Smooth muscle cell (in vitro differentiated cells): ENCODE measurements at regions not wholly inside any gene's neighbourhood (a gene's known extent, or its start where the extent isn't known, plus 50 kb on each side); places are given as distances from the start of the nearest gene placed in this dataset.
A peak's percentile ranks its signal among the peaks of the same experiment; 100 is the strongest.

Source experiments
- DNase-seq: peaks from one replicate; lab custom pipeline; 2025; ENCODE audit not compliant: unreplicated experiment; lab: John Stamatoyannopoulos, UW
- H2AFZ ChIP-seq: fragments of 200-600 bp; sonication (generic); 2 replicates; pipeline ENCODE4 v1.6.0; 2016; ENCODE audit warnings: antibody characterized with exemption, low read depth, mild to moderate bottlenecking
- H3F3A ChIP-seq: fragments of 200-600 bp; sonication (generic); 2 replicates; pipeline ENCODE4 v1.6.0; 2017; ENCODE audit warnings: antibody characterized with exemption, low read depth
- H3K27ac ChIP-seq: fragments of 200-600 bp; sonication (generic); 2 replicates; pipeline ENCODE4 v1.5.1; 2016; ENCODE audit warnings: low read depth, mild to moderate bottlenecking
- H3K27me3 ChIP-seq: fragments of 200-600 bp; sonication (generic); 2 replicates; pipeline ENCODE4 v1.6.1; 2016; ENCODE audit warnings: low read depth, mild to moderate bottlenecking
- H3K36me3 ChIP-seq: fragments of 200-600 bp; sonication (generic); 2 replicates; pipeline ENCODE4 v1.5.1; 2016; ENCODE audit warnings: low read depth
- H3K4me1 ChIP-seq: fragments of 200-600 bp; sonication (generic); 2 replicates; pipeline ENCODE4 v1.5.1; 2016; ENCODE audit warnings: low read depth
- H3K4me2 ChIP-seq: fragments of 200-600 bp; sonication (generic); 2 replicates; pipeline ENCODE4 v1.6.0; 2016; ENCODE audit warnings: mild to moderate bottlenecking
- H3K4me3 ChIP-seq: fragments of 200-600 bp; sonication (generic); 2 replicates; pipeline ENCODE4 v1.5.1; 2016; ENCODE audit warnings: mild to moderate bottlenecking
- H3K79me2 ChIP-seq: fragments of 200-600 bp; sonication (generic); 2 replicates; pipeline ENCODE4 v1.6.0; 2016; ENCODE audit warnings: low read depth, mild to moderate bottlenecking
- H3K9ac ChIP-seq: fragments of 200-600 bp; sonication (generic); 2 replicates; pipeline ENCODE4 v1.6.0; 2016; ENCODE audit warnings: low read depth
- H3K9me3 ChIP-seq: fragments of 200-600 bp; sonication (generic); replicated peaks from 2 replicates; pipeline ENCODE4 v1.5.1; 2016; ENCODE audit warnings: low read depth
- H4K20me1 ChIP-seq: fragments of 200-600 bp; sonication (generic); 2 replicates; pipeline ENCODE4 v1.6.0; 2016; ENCODE audit warnings: low read depth
- WGBS: methylation state at CpG from one replicate; pipeline ENCODE4 v1.1.7; 2016; ENCODE audit warnings: low lambda C conversion rate; 5-methylcytosine and 5-hydroxymethylcytosine counted together
- TF ChIP-seq, protein P1 (sequence below): fragments of 200-600 bp; sonication (generic); IDR thresholded peaks from 2 replicates; pipeline ENCODE4 v1.5.1; 2017; ENCODE audit warnings: borderline replicate concordance, mild to moderate bottlenecking, antibody characterized with exemption; ENCODE audit not compliant: insufficient read depth, poor library complexity, severe bottlenecking

DNA sequence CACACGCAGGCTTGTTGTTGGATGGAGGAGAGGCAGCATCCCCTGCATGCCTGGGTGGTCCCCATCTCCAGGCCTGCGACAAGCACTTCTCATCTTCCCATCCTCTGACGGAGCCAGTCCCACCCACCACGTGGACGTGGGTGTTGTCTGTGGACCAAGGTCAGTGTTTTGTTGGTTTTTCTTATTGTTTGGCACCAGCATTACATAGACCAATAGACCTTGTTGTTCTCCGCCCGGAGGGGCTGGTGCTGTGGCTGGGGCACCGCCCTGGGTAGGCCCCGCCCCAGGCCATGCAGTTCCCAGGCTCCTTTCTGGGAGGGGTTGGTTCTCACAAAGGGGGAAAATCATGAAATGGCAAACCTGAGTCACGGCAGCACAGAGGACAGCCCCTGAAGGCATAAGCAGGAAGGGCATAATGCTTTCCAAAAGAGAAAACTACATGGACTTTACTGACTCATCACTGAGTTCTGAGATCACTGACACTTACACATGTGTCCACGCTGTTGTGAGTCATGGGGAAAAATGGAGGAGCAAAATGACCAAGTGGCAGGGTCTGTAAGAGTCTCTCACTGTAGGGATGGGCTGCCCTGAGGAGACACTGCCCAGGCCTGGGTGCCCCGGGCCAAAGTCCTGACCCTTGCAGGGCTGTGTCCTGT, 90.8 kb downstream of the THBS2 start:
- H3K9me3 ChIP-seq = no peaks in the 10 kb centered on the region
- H4K20me1 ChIP-seq = no peaks in the 10 kb centered on the region
- H3K79me2 ChIP-seq = no peaks in the 10 kb centered on the region
- no peak overlapping the region for H3K4me3 ChIP-seq
- H2AFZ ChIP-seq = no peak overlapping the region
- no peak for DNase-seq
- WGBS = 72% methylated on average over 12 of the region's 12 CpGs
- peak overlapping the region; percentile 29 for H3K4me2 ChIP-seq
- peak overlapping the region; percentile 49 for H3K9ac ChIP-seq
- H3K27me3 ChIP-seq = no peaks in the 10 kb centered on the region
- peak overlapping the region; percentile 69 for H3K27ac ChIP-seq
- H3K4me1 ChIP-seq = no peaks in the 10 kb centered on the region
- TF ChIP-seq, protein P1, sequence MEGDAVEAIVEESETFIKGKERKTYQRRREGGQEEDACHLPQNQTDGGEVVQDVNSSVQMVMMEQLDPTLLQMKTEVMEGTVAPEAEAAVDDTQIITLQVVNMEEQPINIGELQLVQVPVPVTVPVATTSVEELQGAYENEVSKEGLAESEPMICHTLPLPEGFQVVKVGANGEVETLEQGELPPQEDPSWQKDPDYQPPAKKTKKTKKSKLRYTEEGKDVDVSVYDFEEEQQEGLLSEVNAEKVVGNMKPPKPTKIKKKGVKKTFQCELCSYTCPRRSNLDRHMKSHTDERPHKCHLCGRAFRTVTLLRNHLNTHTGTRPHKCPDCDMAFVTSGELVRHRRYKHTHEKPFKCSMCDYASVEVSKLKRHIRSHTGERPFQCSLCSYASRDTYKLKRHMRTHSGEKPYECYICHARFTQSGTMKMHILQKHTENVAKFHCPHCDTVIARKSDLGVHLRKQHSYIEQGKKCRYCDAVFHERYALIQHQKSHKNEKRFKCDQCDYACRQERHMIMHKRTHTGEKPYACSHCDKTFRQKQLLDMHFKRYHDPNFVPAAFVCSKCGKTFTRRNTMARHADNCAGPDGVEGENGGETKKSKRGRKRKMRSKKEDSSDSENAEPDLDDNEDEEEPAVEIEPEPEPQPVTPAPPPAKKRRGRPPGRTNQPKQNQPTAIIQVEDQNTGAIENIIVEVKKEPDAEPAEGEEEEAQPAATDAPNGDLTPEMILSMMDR = no peak
- H3K36me3 ChIP-seq = no peaks in the 10 kb centered on the region
- peaks cover 3% of the 10 kb centered on the region for H3F3A ChIP-seq

DNA sequence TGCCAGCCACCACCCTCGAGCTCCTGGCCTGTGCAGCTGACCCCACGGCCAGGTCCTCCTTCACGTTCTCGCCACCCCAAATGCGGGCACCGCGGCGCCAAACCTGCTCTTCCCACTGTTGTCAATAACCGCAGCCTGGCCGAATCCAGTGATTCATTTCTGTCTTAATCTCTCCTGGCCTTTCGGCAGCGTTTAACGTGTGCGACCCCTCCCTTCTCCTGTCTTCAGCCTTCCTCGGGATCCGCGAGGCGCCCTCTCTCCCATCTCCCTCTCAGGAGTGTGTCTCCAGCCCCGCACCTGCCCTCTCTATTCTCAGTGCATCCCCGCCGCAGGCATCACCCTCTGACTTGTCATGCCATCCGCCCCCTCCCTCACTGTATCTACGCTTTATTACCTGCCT, 91.4 kb downstream of the THBS2 start:
- H2AFZ ChIP-seq = no peak overlapping the region
- no peaks in the 10 kb centered on the region for H3K27me3 ChIP-seq
- peak overlapping the region; percentile 69 for H3K27ac ChIP-seq
- DNase-seq = no peak
- no peaks in the 10 kb centered on the region for H3K79me2 ChIP-seq
- 94% methylated on average over 23 of the region's 23 CpGs for WGBS
- no peaks in the 10 kb centered on the region for H3K4me1 ChIP-seq
- TF ChIP-seq, protein P1 = no peak
- H3K9me3 ChIP-seq = no peaks in the 10 kb centered on the region
- H3K36me3 ChIP-seq = no peaks in the 10 kb centered on the region
- peak overlapping the region; percentile 29 for H3K4me2 ChIP-seq
- H3K9ac ChIP-seq = peak overlapping the region; percentile 49
- no peaks in the 10 kb centered on the region for H4K20me1 ChIP-seq
- H3K4me3 ChIP-seq = no peak overlapping the region
- peaks cover 3% of the 10 kb centered on the region for H3F3A ChIP-seq

DNA sequence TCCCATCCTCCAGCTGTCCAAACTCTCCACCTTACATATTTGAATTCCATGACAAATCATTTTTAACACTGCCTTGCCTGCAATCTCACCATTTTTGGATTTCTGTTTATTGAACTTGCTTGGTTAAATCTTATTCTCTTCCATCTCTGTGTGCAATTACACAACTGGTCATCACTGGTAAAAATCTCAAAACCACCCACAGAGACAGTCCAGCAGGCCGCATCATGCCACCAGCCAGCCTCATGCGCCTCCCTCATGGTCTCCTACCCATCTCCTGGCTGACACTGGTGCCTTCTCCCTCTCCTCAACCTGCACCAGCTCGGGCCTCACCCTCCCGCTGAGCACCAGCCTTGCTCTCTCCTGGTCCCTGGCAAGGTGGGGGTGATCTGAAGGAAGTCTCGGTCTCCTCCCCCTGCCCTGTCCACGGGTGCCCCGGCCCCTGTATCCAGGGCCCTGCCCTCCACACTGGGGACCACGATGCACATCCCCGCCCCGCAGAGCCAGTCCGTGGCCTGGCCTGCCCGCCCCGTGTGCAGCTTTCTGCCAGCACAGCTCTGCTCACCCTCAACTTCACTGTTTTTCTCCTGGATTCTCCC, 92.0 kb downstream of the THBS2 start:
- 90% methylated on average over 10 of the region's 13 CpGs for WGBS
- TF ChIP-seq, protein P1 = no peak
- Histone ChIP-seq H3K9ac (no peak overlapping the region), H4K20me1 (no peaks in the 10 kb centered on the region), H3K9me3 (no peaks in the 10 kb centered on the region), H3K27me3 (no peaks in the 10 kb centered on the region), H3K79me2 (no peaks in the 10 kb centered on the region), H2AFZ (no peak overlapping the region), H3K4me1 (no peaks in the 10 kb centered on the region), H3F3A (peaks cover 3% of the 10 kb centered on the region), H3K27ac (peak overlapping the region; percentile 69), H3K4me3 (no peak overlapping the region), H3K4me2 (no peak overlapping the region), H3K36me3 (no peaks in the 10 kb centered on the region)
- no peak for DNase-seq
